ENCODE measurements at regions not wholly inside any gene's neighbourhood (a gene's known extent, or its start where the extent isn't known, plus 50 kb on each side); places are given as distances from the start of the nearest gene placed in this dataset.

DNA sequence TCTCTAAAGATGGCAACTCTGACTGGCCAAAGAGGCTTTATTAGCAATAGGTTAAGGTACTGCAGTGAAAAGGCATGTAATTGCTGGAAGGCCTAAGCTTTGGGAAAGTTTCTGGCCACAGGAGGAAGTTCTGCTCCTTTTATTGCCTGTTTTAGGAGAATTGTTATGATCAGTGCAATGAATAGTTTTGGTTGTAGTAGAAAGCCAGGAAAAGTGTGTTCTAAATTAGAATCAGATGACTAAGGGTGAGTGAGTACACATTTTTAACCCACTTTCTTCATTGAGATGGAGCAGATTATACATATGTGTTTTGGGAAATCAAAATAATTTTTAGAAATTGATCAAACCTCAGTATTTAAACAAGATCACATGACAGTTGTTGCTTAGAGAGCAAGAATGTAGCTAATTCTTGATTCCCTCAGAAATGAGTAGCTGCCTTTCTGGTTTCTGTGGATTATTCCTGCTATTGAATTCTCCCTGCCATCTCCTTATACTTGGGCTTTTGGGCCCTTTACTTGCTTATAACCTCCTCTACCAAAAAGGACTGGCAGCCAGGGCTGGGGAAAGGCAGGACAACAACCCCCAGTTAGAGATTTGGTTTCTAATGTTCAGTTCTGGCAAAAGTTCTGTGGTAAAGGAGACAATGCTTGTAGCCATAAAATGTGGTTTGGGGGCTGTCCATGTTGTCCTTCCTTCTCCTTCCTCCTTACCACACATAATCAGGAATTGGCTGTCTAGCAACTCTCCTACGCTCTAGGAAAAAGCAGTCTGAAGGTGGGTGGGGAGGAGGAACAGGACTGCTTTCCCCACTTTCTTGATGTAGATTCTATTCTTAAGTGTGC lies 217.1 kb downstream of the SLC38A4 start:
- TF ChIP-seq, protein P1, sequence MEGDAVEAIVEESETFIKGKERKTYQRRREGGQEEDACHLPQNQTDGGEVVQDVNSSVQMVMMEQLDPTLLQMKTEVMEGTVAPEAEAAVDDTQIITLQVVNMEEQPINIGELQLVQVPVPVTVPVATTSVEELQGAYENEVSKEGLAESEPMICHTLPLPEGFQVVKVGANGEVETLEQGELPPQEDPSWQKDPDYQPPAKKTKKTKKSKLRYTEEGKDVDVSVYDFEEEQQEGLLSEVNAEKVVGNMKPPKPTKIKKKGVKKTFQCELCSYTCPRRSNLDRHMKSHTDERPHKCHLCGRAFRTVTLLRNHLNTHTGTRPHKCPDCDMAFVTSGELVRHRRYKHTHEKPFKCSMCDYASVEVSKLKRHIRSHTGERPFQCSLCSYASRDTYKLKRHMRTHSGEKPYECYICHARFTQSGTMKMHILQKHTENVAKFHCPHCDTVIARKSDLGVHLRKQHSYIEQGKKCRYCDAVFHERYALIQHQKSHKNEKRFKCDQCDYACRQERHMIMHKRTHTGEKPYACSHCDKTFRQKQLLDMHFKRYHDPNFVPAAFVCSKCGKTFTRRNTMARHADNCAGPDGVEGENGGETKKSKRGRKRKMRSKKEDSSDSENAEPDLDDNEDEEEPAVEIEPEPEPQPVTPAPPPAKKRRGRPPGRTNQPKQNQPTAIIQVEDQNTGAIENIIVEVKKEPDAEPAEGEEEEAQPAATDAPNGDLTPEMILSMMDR (conservative IDR thresholded peaks at IDR 0.05 in 1 of 2, IDR thresholded peaks at IDR 0.05 in 1 of 2; ENCODE audit: low read depth in 1 of 2, low read length in 2 of 2), result no peak
- no peak for TF ChIP-seq EZH2 (IDR thresholded peaks at IDR 0.05; ENCODE audit: low read length, missing control alignments)
